Calu3 (cell line): ENCODE measurements at regions not wholly inside any gene's neighbourhood (a gene's known extent, or its start where the extent isn't known, plus 50 kb on each side); places are given as distances from the start of the nearest gene placed in this dataset.

Source experiments
- BruUV-seq: library from RNA; stranded (reverse); fragments of 400-500 nt; replicated peaks from 2 replicates; lab custom pipeline; 2021; lab: Mats Ljungman, UMichigan
- CTCF ChIA-PET: fragments of 300-600 bp; sonication (Branson Sonifier 250); formaldehyde crosslinking; loops from one replicate; lab custom pipeline; 2022; ENCODE audit warnings: antibody characterized with exemption; lab: Charles Lee
- DNase-seq: peaks from one replicate; pipeline ENCODE4 v3.0.0; 2022
- H3K27ac Mint-ChIP-seq: one replicate; pipeline ENCODE4 v1.8.0; 2022; ENCODE audit warnings: mixed read lengths; ENCODE audit not compliant: unreplicated experiment
- H3K27me3 Mint-ChIP-seq: one replicate; pipeline ENCODE4 v1.8.0; 2022; ENCODE audit warnings: mixed read lengths; ENCODE audit not compliant: unreplicated experiment
- H3K36me3 Mint-ChIP-seq: one replicate; pipeline ENCODE4 v1.8.0; 2022; ENCODE audit warnings: mild to moderate bottlenecking, moderate library complexity, mixed read lengths; ENCODE audit not compliant: insufficient read depth, unreplicated experiment
- H3K4me1 Mint-ChIP-seq: one replicate; pipeline ENCODE4 v1.8.0; 2022; ENCODE audit warnings: mild to moderate bottlenecking, low read depth, mixed read lengths; ENCODE audit not compliant: unreplicated experiment
- H3K4me3 Mint-ChIP-seq: one replicate; pipeline ENCODE4 v1.8.0; 2022; ENCODE audit warnings: mild to moderate bottlenecking, low read depth, moderate library complexity, mixed read lengths; ENCODE audit not compliant: unreplicated experiment
- H3K9me3 Mint-ChIP-seq: one replicate; pipeline ENCODE4 v1.8.0; 2022; ENCODE audit warnings: low read depth, mixed read lengths; ENCODE audit not compliant: unreplicated experiment
- intact Hi-C: fragments of 100-400 bp; cut with micrococcal nuclease; formaldehyde crosslinking; loops from one replicate; pipeline ENCODE4 v1.10.0; 2022; ENCODE audit not compliant: unreplicated experiment
- TF ChIP-seq, protein P1 (sequence below): fragments of 200-600 bp; IDR thresholded peaks from one replicate; pipeline ENCODE4 v1.8.0; 2022; ENCODE audit warnings: antibody characterized with exemption; ENCODE audit not compliant: unreplicated experiment

DNA sequence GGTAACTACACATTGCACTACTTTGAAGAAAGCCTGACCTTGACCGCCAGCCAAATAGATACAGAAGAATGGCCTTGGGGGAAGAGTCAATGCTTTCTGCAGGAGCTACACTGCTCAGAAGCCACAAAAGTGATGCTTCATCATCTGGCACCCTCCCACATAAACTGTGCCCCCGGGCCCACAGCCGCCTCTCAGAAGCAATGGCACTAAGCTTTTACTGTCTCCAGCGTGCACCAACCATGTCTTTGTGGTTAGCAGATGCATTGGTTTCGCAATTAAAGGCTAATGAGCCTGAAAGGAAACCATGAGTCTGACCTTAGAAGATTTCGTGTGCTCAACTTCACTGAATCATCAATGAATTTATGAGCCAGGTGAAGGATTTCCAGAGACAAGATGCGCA lies 209.4 kb upstream of the TRIB2 start:
- no peak for DNase-seq
- H3K9me3 Mint-ChIP-seq = no peaks in the 10 kb centered on the region
- H3K4me1 Mint-ChIP-seq = no peaks in the 10 kb centered on the region
- TF ChIP-seq, protein P1, sequence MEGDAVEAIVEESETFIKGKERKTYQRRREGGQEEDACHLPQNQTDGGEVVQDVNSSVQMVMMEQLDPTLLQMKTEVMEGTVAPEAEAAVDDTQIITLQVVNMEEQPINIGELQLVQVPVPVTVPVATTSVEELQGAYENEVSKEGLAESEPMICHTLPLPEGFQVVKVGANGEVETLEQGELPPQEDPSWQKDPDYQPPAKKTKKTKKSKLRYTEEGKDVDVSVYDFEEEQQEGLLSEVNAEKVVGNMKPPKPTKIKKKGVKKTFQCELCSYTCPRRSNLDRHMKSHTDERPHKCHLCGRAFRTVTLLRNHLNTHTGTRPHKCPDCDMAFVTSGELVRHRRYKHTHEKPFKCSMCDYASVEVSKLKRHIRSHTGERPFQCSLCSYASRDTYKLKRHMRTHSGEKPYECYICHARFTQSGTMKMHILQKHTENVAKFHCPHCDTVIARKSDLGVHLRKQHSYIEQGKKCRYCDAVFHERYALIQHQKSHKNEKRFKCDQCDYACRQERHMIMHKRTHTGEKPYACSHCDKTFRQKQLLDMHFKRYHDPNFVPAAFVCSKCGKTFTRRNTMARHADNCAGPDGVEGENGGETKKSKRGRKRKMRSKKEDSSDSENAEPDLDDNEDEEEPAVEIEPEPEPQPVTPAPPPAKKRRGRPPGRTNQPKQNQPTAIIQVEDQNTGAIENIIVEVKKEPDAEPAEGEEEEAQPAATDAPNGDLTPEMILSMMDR = no peak
- no TSS peak for BruUV-seq
- no peak overlapping the region for H3K27ac Mint-ChIP-seq
- CTCF ChIA-PET = no interaction called here
- intact Hi-C loops = no loop called here
- no peaks in the 10 kb centered on the region for H3K36me3 Mint-ChIP-seq
- H3K4me3 Mint-ChIP-seq = no peak overlapping the region
- H3K27me3 Mint-ChIP-seq = no peaks in the 10 kb centered on the region

DNA sequence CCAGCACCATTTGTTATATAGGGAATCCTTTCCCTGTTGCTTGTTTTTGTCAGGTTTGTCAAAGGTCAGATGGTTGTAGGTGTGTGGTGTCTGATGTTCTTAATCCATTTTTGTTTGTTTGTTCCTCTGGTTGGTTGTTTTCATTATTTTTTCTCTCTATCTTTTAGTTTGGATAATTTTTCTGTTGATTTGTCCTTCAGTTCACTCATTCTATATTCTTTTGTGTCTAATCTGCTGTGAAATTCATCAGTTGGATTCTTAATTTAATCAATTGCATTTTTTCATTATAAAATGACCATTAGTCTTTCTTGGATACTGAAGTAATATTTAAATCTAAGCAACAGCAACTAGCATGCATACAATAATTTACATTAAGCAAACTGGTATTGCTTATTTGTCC lies 206.7 kb upstream of the TRIB2 start:
- no peaks in the 10 kb centered on the region for H3K36me3 Mint-ChIP-seq
- CTCF ChIA-PET = no interaction called here
- no peaks in the 10 kb centered on the region for H3K4me1 Mint-ChIP-seq
- no TSS peak for BruUV-seq
- H3K27me3 Mint-ChIP-seq = no peaks in the 10 kb centered on the region
- no peaks in the 10 kb centered on the region for H3K9me3 Mint-ChIP-seq
- intact Hi-C loops = no loop called here
- no peak for DNase-seq
- H3K4me3 Mint-ChIP-seq = no peak overlapping the region
- TF ChIP-seq, protein P1 = no peak
- H3K27ac Mint-ChIP-seq = no peak overlapping the region

DNA sequence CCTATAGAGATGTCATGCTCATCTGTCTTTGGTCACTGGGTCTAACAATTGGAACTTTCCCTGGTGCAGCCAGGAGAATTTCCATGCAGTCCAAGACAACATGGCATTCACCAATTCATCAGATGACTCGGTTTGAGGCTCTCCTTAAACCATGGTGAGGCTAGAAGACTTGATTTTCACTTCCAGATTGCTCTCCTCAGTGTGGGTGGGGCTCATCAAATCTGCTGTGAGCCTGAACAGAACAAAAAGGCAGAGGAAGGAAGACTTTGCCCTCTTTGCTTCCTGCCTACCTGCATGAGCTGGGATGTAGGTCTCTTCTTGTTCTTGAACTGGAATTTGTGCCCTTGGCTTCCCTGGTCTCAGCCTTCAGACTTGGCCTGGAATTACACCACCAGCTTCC lies 203.4 kb upstream of the TRIB2 start:
- no peaks in the 10 kb centered on the region for H3K27me3 Mint-ChIP-seq
- intact Hi-C loops = no loop called here
- H3K36me3 Mint-ChIP-seq = no peaks in the 10 kb centered on the region
- CTCF ChIA-PET = no interaction called here
- TF ChIP-seq, protein P1 = no peak
- H3K4me3 Mint-ChIP-seq = no peak overlapping the region
- H3K9me3 Mint-ChIP-seq = no peaks in the 10 kb centered on the region
- H3K4me1 Mint-ChIP-seq = no peaks in the 10 kb centered on the region
- no peak overlapping the region for H3K27ac Mint-ChIP-seq
- no TSS peak for BruUV-seq
- no peak for DNase-seq

DNA sequence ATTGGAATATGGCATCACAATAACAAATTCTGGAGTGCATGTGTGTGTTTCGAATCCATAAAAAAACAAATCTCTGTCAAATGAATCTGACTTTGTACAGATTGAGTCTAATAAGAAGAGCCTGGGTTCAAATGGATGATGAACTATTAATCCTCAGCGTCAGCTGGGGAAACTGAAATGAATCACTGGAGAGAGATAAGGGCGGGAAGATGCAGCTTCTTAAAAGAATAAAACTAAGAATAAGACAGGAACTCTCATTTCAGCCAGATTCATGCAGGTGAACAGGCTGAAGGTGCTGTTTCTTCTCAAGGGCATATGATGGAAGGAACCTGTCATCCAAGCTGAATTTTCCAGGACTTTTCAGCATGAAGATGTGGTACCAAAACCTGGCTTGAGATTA lies 202.6 kb upstream of the TRIB2 start:
- H3K36me3 Mint-ChIP-seq = no peaks in the 10 kb centered on the region
- no TSS peak for BruUV-seq
- H3K9me3 Mint-ChIP-seq = no peaks in the 10 kb centered on the region
- no peak overlapping the region for H3K4me3 Mint-ChIP-seq
- intact Hi-C loops = no loop called here
- TF ChIP-seq, protein P1 = no peak
- no peaks in the 10 kb centered on the region for H3K27me3 Mint-ChIP-seq
- no peak for DNase-seq
- CTCF ChIA-PET = no interaction called here
- no peaks in the 10 kb centered on the region for H3K4me1 Mint-ChIP-seq
- H3K27ac Mint-ChIP-seq = no peak overlapping the region
